Ascending aorta (tissue), 2 donors: ENCODE measurements at regions not wholly inside any gene's neighbourhood (a gene's known extent, or its start where the extent isn't known, plus 50 kb on each side); places are given as distances from the start of the nearest gene placed in this dataset.

Experiments used
- DNase-seq, 2 donors: peaks; one replicate each; pipeline ENCODE4 v3.0.0-alpha.2; 2019; ENCODE audit warnings: low spot score in 2 of 2
- H3K27ac ChIP-seq, 2 donors: fragments of 200-600 bp; sonication (generic); one replicate each; pipeline ENCODE4 v1.5.1; 2016 to 2017; ENCODE audit warnings: mild to moderate bottlenecking in 1 of 2
- H3K27me3 ChIP-seq: fragments of 200-600 bp; sonication (generic); one replicate; pipeline ENCODE4 v1.5.1; 2017
- H3K36me3 ChIP-seq, 2 donors: fragments of 200-600 bp; sonication (generic); one replicate each; pipeline ENCODE4 v1.5.1; 2016
- H3K4me1 ChIP-seq, 2 donors: fragments of 200-600 bp; sonication (generic); one replicate each; pipeline ENCODE4 v1.5.1; 2016 to 2017; ENCODE audit warnings: mild to moderate bottlenecking in 1 of 2
- H3K4me3 ChIP-seq, 2 donors: fragments of 200-600 bp; sonication (generic); one replicate each; pipeline ENCODE4 v1.5.1; 2016 to 2017; ENCODE audit warnings: mild to moderate bottlenecking in 1 of 2
- H3K9me3 ChIP-seq, 2 donors: fragments of 200-600 bp; sonication (generic); one replicate each; pipeline ENCODE4 v1.5.1; 2016
- CTCF ChIP-seq, 3 experiments: fragments of 200-600 bp in 2 of 3; fragments of 450-650 bp in 1 of 3; sonication (generic) in 2 of 3; IDR thresholded peaks; one replicate each; pipeline ENCODE4 v1.5.1; 2016 to 2019; ENCODE audit warnings: antibody characterized with exemption in 3 of 3, mild to moderate bottlenecking in 1 of 3, moderate library complexity in 1 of 3
- intact Hi-C: fragments of 100-400 bp; cut with DNase I; formaldehyde crosslinking; loops from one replicate; pipeline ENCODE4 v1.15.1; 2023

DNA sequence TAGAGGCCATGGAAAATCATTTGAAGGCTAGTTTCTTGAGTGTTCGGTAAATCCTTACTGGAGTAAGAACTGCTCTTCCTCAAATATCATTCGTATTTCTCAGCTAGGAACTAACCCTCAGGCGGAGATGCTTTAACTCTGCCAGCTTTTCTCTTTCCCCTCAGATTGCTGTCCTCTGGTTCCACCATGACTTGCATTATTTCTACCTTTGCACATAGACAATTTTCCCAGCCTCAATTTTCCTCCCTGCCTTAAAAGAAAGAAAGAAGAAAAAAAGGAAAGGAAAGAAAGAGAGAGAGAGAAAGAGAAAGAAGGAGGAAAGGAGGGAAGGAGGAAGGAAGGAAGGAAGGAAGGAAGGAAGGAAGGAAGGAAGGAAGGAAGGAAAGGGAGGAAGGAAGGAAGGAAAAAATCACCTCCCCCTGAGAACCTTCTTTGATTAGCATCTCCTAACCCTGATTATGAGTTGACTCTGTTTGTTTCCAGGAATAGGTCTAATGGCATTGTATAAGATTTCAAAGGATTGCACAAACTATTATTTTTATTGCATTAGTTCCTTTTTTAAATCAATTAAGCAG lies 123.3 kb upstream of the FAM204A start:
- no peaks in the 10 kb centered on the region for H3K27me3 ChIP-seq
- intact Hi-C loops: loop anchor here (10.0 kb wide), 1 partner anchor 971 kb away; no protein-coding TSS in a partner anchor

DNA sequence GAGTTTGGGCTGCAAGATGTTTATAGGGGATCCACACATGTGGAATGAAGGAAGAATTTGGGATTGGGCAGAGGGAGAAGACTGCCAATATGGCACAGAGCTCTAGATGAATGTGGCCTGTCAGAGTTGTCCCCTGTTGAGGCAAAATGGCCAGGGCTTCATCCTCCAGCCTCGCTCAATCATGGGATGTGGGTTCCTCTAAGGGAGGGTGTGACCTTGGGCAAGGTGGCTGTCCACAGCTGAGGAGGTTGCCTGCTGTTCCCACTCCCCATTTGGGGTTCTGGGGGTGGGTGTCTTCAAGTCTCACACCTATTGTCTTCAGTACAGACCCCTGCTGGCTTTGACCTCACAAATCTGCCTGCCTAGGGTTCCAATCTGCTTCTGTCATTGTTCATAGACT lies 121.6 kb upstream of the FAM204A start:
- H3K36me3 ChIP-seq: no peaks in the 10 kb centered on the region
- H3K9me3 ChIP-seq: no peaks in the 10 kb centered on the region
- no peak for TF ChIP-seq CTCF (IDR thresholded peaks at IDR 0.05)
- H3K4me1 ChIP-seq: no peaks in the 10 kb centered on the region
- peaks cover 4% of the 10 kb centered on the region for H3K27me3 ChIP-seq
- intact Hi-C loops: loop anchor here (10.0 kb wide), 1 partner anchor 969 kb away; no protein-coding TSS in a partner anchor
- H3K4me3 ChIP-seq: no peak overlapping the region
- H3K27ac ChIP-seq: no peak overlapping the region
- no peak for DNase-seq

More for the DNA sequence above, 123.3 kb upstream of the FAM204A start:
- H3K9me3 ChIP-seq: no peaks in the 10 kb centered on the region
- DNase-seq: no peak
- H3K27ac ChIP-seq: no peak overlapping the region
- no peak overlapping the region for H3K4me3 ChIP-seq
- no peaks in the 10 kb centered on the region for H3K36me3 ChIP-seq
- H3K4me1 ChIP-seq: no peaks in the 10 kb centered on the region
- no peak for TF ChIP-seq CTCF (IDR thresholded peaks at IDR 0.05)

DNA sequence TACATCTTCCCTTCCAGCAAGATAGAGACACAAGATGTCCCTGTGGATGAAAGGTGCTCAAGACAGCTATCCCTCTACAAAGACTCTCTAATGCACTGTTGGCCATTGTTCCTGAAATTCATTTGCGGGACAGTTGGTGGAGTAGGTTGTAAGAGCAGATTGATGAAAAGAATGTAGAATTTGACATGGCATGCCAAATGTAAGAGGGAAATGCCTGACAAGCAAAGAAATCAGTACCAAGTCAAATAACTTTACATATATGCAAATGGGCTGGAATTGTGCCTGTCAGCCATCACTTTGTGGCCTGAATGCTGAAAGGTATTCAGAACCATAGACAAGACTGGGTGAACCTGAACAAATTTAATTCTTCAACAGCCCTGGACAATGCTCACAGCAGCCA lies 120.3 kb upstream of the FAM204A start:
- intact Hi-C loops: loop anchor here (10.0 kb wide), 1 partner anchor 968 kb away; no protein-coding TSS in a partner anchor
- Histone ChIP-seq H3K4me3 (no peak overlapping the region), H3K36me3 (no peaks in the 10 kb centered on the region), H3K27ac (no peak overlapping the region), H3K4me1 (no peaks in the 10 kb centered on the region), H3K27me3 (peaks cover 4% of the 10 kb centered on the region), H3K9me3 (no peaks in the 10 kb centered on the region)
- no peak for TF ChIP-seq CTCF (IDR thresholded peaks at IDR 0.05)
- DNase-seq: no peak

GRCh38 chr10:118459642-118460193 lies 117.6 kb upstream of the FAM204A start:
- Histone ChIP-seq H3K27ac (no peak overlapping the region), H3K4me3 (no peak overlapping the region), H3K9me3 (no peaks in the 10 kb centered on the region), H3K4me1 (no peaks in the 10 kb centered on the region), H3K27me3 (peaks cover 4% of the 10 kb centered on the region), H3K36me3 (no peaks in the 10 kb centered on the region)
- TF ChIP-seq CTCF (IDR thresholded peaks at IDR 0.05): peak in 2 of 3 experiments; percentile 49 to 68
- DNase-seq: peak in 1 of 2 donors; percentile 70
- intact Hi-C loops: loop anchor here (10.0 kb wide), 1 partner anchor 965 kb away; no protein-coding TSS in a partner anchor

DNA sequence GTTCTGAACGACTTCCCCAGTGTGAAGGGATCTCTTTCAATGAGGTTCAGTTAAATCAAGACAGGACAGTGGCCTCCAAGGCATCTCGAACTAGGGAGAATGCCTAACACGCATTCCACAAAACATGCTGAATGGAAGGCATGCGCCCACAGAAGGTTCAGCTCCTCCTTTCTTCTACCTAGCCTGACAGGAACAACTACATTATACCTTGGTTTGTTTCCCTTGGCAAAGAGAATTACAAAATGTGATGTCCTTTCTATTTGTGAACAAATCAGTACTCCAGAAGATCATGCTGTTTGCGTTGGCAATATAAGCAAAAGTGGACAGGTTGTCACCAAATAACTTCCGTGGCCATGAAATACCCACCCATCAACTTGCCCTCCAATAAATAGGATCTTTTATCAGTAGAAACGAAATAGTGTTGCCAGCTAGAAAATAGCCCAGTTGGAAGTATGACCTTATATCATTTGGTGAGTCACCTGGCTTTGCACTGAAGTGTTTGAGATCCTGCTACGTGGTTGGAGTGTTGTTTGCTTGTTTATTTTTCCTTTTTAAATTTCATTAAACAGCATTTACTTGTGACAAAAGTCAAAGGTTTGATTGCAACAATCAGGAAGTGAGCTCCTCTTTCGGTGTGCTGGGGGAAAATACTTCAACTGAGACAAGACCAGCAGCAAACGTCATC lies 117.0 kb upstream of the FAM204A start:
- no peaks in the 10 kb centered on the region for H3K9me3 ChIP-seq
- TF ChIP-seq CTCF (IDR thresholded peaks at IDR 0.05): no peak
- H3K27ac ChIP-seq: no peak overlapping the region
- H3K4me3 ChIP-seq: no peak overlapping the region
- no peaks in the 10 kb centered on the region for H3K4me1 ChIP-seq
- DNase-seq: no peak
- intact Hi-C loops: no loop called here
- no peaks in the 10 kb centered on the region for H3K36me3 ChIP-seq
- peaks cover 4% of the 10 kb centered on the region for H3K27me3 ChIP-seq
